Fibroblast of mammary gland (primary cell): ENCODE measurements at regions not wholly inside any gene's neighbourhood (a gene's known extent, or its start where the extent isn't known, plus 50 kb on each side); places are given as distances from the start of the nearest gene placed in this dataset.
"Not testable (repeated sequence)": the region's sequence is repeated elsewhere in the genome, so short reads cannot be mapped to it uniquely, and the experiment has no call there.

ENCODE experiments used
- DNase-seq: peaks from one replicate; pipeline ENCODE4 v3.0.0-alpha.2; 2010; ENCODE audit warnings: low read depth
- H3K4me3 ChIP-seq: 2 replicates; pipeline ENCODE4 v1.5.1; 2011; ENCODE audit warnings: low read depth, mild to moderate bottlenecking, low read length, moderate library complexity; ENCODE audit not compliant: control insufficient read depth
- CTCF ChIP-seq: conservative IDR thresholded peaks from 2 replicates; pipeline ENCODE4 v1.5.1; 2011; ENCODE audit warnings: low read depth, low read length, inconsistent platforms; ENCODE audit not compliant: control insufficient read depth, insufficient read depth

- no peak for DNase-seq
Measured at GRCh38 chr11:45382133-45382878, 96.2 kb upstream of the SYT13 start.

GRCh38 chr11:45379162-45379863 lies 93.2 kb upstream of the SYT13 start:
- DNase-seq: no peak
- no peak overlapping the region for H3K4me3 ChIP-seq
- TF ChIP-seq CTCF: no peak

More at GRCh38 chr11:45382133-45382878, 96.2 kb upstream of the SYT13 start:
- no peak overlapping the region for H3K4me3 ChIP-seq
- TF ChIP-seq CTCF: no peak

GRCh38 chr11:45378516-45378915 lies 92.4 kb upstream of the SYT13 start:
- no peak for TF ChIP-seq CTCF
- H3K4me3 ChIP-seq: no peak overlapping the region
- DNase-seq: no peak

GRCh38 chr11:45374653-45375059 lies 88.5 kb upstream of the SYT13 start:
- H3K4me3 ChIP-seq: no peak overlapping the region
- no peak for TF ChIP-seq CTCF
- DNase-seq: no peak

GRCh38 chr11:45374130-45374529 lies 88.0 kb upstream of the SYT13 start:
- no peak for TF ChIP-seq CTCF
- H3K4me3 ChIP-seq: no peak overlapping the region
- no peak for DNase-seq

GRCh38 chr11:45373506-45374035 lies 87.4 kb upstream of the SYT13 start:
- H3K4me3 ChIP-seq: no peak overlapping the region
- DNase-seq: no peak
- no peak for TF ChIP-seq CTCF

GRCh38 chr11:45372414-45372813 lies 86.3 kb upstream of the SYT13 start:
- H3K4me3 ChIP-seq, DNase-seq: not testable (repeated sequence)
